Adrenal gland (tissue), 9 donors: ENCODE measurements at regions not wholly inside any gene's neighbourhood (a gene's known extent, or its start where the extent isn't known, plus 50 kb on each side); places are given as distances from the start of the nearest gene placed in this dataset.

Source experiments
- DNase-seq, 7 donors: peaks; one replicate each; pipeline ENCODE4 v3.0.0-alpha.2; 2019 to 2020
- H3K27ac ChIP-seq, 5 donors: fragments of 200-600 bp; sonication (generic) in 4 of 5; 1 replicate in 3 of 5; 2 replicates in 2 of 5; pipeline versions ENCODE4 v1.5.1 to v1.8.0; 2016 to 2020; ENCODE audit warnings: mild to moderate bottlenecking in 1 of 5
- H3K27me3 ChIP-seq: fragments of 200-600 bp; 2 replicates; pipeline ENCODE4 v1.8.0; 2021
- H3K36me3 ChIP-seq, 2 donors: fragments of 200-600 bp; replicated peaks in 1 of 2; 1 replicate in 1 of 2; 2 replicates in 1 of 2; pipeline versions ENCODE4 v1.5.1 to v1.8.0; 2018 to 2022
- H3K4me1 ChIP-seq, 2 donors: fragments of 200-600 bp; replicated peaks in 1 of 2; 1 replicate in 1 of 2; 2 replicates in 1 of 2; pipeline versions ENCODE4 v1.5.1 to v1.8.0; 2018 to 2021
- H3K4me3 ChIP-seq, 4 donors: fragments of 200-600 bp; sonication (generic) in 3 of 4; one replicate each; pipeline ENCODE4 v1.5.1; 2016 to 2018
- H3K9me3 ChIP-seq, 3 donors: fragments of 200-600 bp; sonication (generic) in 1 of 3; replicated peaks in 1 of 3; 1 replicate in 2 of 3; 2 replicates in 1 of 3; pipeline versions ENCODE4 v1.5.1 to v1.8.0; 2016 to 2021
- POLR2A ChIP-seq, 2 donors: fragments of 450-650 bp; IDR thresholded peaks; one replicate each; pipeline ENCODE4 v1.6.1; 2017; ENCODE audit warnings: antibody characterized with exemption in 2 of 2, mild to moderate bottlenecking in 2 of 2, moderate library complexity in 1 of 2
- WGBS, 4 donors: extraction: QIAGEN DNeasy Blood & Tissue Kit in 2 of 4; methylation state at CpG; one replicate each; pipeline versions ENCODE4 v1.1.5 to v1.1.7; 2013 to 2017; 5-methylcytosine and 5-hydroxymethylcytosine counted together
- intact Hi-C, 2 donors: fragments of 100-400 bp; cut with DNase I; formaldehyde crosslinking; loops; one replicate each; pipeline versions ENCODE4 v1.14.1 to v1.15.0; 2022 to 2023
- TF ChIP-seq, protein P1 (sequence below), 6 experiments: fragments of 450-650 bp in 4 of 6; fragments of 200-600 bp in 2 of 6; sonication (generic) in 1 of 6; IDR thresholded peaks; 1 replicate in 5 of 6; 2 replicates in 1 of 6; pipeline versions ENCODE4 v1.5.1 to v1.8.0; 2016 to 2021; ENCODE audit warnings: antibody characterized with exemption in 6 of 6, mild to moderate bottlenecking in 2 of 6, moderate library complexity in 1 of 6
- donor health status: healthy with polysubstance abuse.
- donor health status: Bipolar disorder and iron deficiency.
- donor health status: DM: yes; HTN: yes; CAD: no.
- donor health status: DM: no; HTN: no; CAD: no.
- donor health status: DM: no; HTN: no; CAD: no.

DNA sequence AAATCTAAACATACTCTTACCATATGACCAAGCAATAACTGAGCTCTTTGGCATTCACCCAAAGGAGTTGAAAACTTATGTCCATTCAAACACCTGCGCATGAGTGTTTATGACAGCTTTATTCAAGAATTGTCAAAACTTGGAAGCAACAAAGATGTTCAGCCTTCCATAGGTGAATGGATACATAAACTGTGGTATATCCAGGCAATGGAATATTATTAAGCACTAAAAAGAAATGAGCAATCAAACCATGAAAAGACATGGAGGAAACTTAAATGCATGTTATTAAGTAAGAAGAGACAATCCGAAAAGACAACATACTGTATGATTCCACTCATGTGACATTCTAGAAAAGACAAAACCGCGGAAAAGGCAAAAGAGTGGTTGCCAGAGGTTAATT lies 312.0 kb upstream of the TMC3 start:
- intact Hi-C loops, result no loop called here
- Histone ChIP-seq H3K27ac (no peak overlapping the region), H3K4me1 (no peaks in the 10 kb centered on the region), H3K9me3 (no peaks in the 10 kb centered on the region), H3K4me3 (no peak overlapping the region), H3K27me3 (no peaks in the 10 kb centered on the region), H3K36me3 (no peaks in the 10 kb centered on the region)
- TF ChIP-seq POLR2A (IDR thresholded peaks at IDR 0.05), result no peak
- TF ChIP-seq, protein P1, sequence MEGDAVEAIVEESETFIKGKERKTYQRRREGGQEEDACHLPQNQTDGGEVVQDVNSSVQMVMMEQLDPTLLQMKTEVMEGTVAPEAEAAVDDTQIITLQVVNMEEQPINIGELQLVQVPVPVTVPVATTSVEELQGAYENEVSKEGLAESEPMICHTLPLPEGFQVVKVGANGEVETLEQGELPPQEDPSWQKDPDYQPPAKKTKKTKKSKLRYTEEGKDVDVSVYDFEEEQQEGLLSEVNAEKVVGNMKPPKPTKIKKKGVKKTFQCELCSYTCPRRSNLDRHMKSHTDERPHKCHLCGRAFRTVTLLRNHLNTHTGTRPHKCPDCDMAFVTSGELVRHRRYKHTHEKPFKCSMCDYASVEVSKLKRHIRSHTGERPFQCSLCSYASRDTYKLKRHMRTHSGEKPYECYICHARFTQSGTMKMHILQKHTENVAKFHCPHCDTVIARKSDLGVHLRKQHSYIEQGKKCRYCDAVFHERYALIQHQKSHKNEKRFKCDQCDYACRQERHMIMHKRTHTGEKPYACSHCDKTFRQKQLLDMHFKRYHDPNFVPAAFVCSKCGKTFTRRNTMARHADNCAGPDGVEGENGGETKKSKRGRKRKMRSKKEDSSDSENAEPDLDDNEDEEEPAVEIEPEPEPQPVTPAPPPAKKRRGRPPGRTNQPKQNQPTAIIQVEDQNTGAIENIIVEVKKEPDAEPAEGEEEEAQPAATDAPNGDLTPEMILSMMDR (IDR thresholded peaks at IDR 0.05), result no peak
- DNase-seq, result no peak
- WGBS, 4 donors, result 63 to 90% (median 83%) methylated on average over 4 of the region's 4 CpGs

DNA sequence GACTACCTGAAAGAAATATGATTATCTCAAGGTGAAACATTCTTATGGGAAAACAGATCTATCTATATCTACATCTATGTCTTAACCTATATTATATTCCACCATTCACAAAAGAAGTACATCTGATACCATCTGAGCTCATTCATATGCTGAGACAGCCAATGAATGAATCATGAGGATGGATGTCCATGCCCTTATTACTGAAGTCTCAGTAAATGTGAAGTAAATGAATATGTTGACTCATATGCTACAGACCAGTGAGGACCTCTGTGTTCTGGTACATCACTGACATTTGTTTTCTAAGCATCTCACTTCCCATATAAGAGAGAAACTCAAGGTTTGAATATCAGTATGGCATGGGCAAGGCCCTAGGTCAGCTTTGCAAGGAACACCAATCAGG lies 311.2 kb upstream of the TMC3 start:
- TF ChIP-seq POLR2A (IDR thresholded peaks at IDR 0.05), result no peak
- TF ChIP-seq, protein P1 (IDR thresholded peaks at IDR 0.05), result no peak
- H3K4me1 ChIP-seq, result no peaks in the 10 kb centered on the region
- no peaks in the 10 kb centered on the region for H3K27me3 ChIP-seq
- intact Hi-C loops, result no loop called here
- no peaks in the 10 kb centered on the region for H3K36me3 ChIP-seq
- no peak for DNase-seq
- H3K27ac ChIP-seq, result no peak overlapping the region
- no peaks in the 10 kb centered on the region for H3K9me3 ChIP-seq
- no peak overlapping the region for H3K4me3 ChIP-seq

DNA sequence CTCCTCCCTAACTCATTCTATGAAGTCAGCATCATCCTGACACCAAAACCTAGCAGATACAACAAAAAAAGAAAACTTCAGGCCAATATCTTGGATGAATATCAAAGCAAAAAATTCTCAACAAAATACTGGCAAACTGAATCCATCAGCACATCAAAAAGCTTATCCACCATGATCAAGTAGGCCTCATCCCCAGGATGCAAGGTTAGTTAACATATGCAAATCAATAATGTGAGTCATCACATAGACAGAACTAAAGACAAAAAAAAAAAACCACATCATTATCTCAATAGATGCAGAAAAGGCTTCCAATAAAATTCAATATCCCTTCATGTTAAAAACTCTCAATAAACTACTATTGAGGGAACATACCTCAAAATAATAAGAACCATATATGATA lies 306.8 kb upstream of the TMC3 start:
- TF ChIP-seq POLR2A (IDR thresholded peaks at IDR 0.05), result no peak
- TF ChIP-seq, protein P1 (IDR thresholded peaks at IDR 0.05), result no peak
- no peak overlapping the region for H3K4me3 ChIP-seq

DNA sequence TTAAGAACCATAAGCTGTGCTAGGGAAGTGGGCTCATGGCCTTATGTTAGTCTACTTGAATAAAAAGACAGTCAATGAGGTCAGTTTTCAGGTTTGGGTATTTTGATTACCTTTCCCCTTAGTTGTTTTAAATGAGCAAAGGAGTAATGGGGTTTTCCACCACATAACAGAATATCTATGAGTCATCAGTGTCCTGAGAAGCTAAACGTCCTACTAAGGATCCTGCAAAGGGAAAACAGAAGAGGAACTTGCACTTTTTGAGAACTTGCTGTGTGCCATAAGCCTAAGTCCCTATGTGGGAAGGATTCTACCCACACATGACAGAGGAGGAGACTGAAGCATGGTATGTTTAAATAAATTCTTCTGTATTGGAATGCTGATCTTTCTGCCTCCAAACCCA lies 292.8 kb upstream of the TMC3 start:
- TF ChIP-seq POLR2A (IDR thresholded peaks at IDR 0.05), result no peak
- TF ChIP-seq, protein P1 (IDR thresholded peaks at IDR 0.05), result no peak
- Histone ChIP-seq H3K27ac (no peak overlapping the region), H3K27me3 (no peaks in the 10 kb centered on the region), H3K9me3 (no peaks in the 10 kb centered on the region), H3K4me3 (no peak overlapping the region), H3K36me3 (no peaks in the 10 kb centered on the region), H3K4me1 (no peaks in the 10 kb centered on the region)
- WGBS, 4 donors, result 4 to 13% (median 7%) methylated on average over 1 of the region's 1 CpG
- intact Hi-C loops, result no loop called here
- DNase-seq, result no peak

More for the DNA sequence above, 306.8 kb upstream of the TMC3 start:
- DNase-seq, result no peak
- intact Hi-C loops, result no loop called here
- H3K36me3 ChIP-seq, result no peaks in the 10 kb centered on the region
- no peaks in the 10 kb centered on the region for H3K27me3 ChIP-seq
- no peak overlapping the region for H3K27ac ChIP-seq
- H3K4me1 ChIP-seq, result no peaks in the 10 kb centered on the region
- no peaks in the 10 kb centered on the region for H3K9me3 ChIP-seq
